GM23248 (cell line): ENCODE measurements at regions not wholly inside any gene's neighbourhood (a gene's known extent, or its start where the extent isn't known, plus 50 kb on each side); places are given as distances from the start of the nearest gene placed in this dataset.

Experiments
- EZH2 ChIP-seq: fragments of 200-600 bp; sonication (generic); IDR thresholded peaks from 2 replicates; pipeline ENCODE4 v1.6.1; 2018; ENCODE audit warnings: antibody characterized with exemption, mild to moderate bottlenecking; ENCODE audit not compliant: insufficient read depth, poor library complexity, severe bottlenecking
- EZH2phosphoT487 ChIP-seq: fragments of 200-600 bp; sonication (generic); IDR thresholded peaks from 2 replicates; pipeline ENCODE4 v1.6.1; 2018; ENCODE audit warnings: antibody characterized with exemption, moderate library complexity, mild to moderate bottlenecking, low read depth; ENCODE audit not compliant: insufficient read depth

GRCh38 chr1:199054694-199055093 lies 415.9 kb downstream of the PTPRC start:
- TF ChIP-seq EZH2phosphoT487 (no peak), EZH2 (no peak)
